HG03039 (cell line): ENCODE measurements at regions not wholly inside any gene's neighbourhood (a gene's known extent, or its start where the extent isn't known, plus 50 kb on each side); places are given as distances from the start of the nearest gene placed in this dataset.

Source experiments
- ATAC-seq: cut with Tn5 transposase; IDR thresholded peaks from one replicate; pipeline ENCODE4 v1.9.1; 2021; ENCODE audit warnings: mild to moderate bottlenecking, moderate library complexity; ENCODE audit not compliant: unreplicated experiment

- ATAC-seq: no peak
These were observed 702.4 kb upstream of the LRRC4C start for GRCh38 chr11:42161886-42162285.

- ATAC-seq: no peak
These were observed 709.7 kb upstream of the LRRC4C start for GRCh38 chr11:42169191-42169590.

- no peak for ATAC-seq
These were observed 711.1 kb upstream of the LRRC4C start for GRCh38 chr11:42170601-42171000.

GRCh38 chr11:42171046-42171445, 711.6 kb upstream of the LRRC4C start:
- no peak for ATAC-seq

- no peak for ATAC-seq
These were observed 713.0 kb upstream of the LRRC4C start for GRCh38 chr11:42172441-42172840.

- ATAC-seq: no peak
These were observed 715.8 kb upstream of the LRRC4C start for GRCh38 chr11:42175203-42175602.

GRCh38 chr11:42179216-42179615, 719.8 kb upstream of the LRRC4C start:
- ATAC-seq: no peak

- ATAC-seq: no peak
These were observed 736.0 kb upstream of the LRRC4C start for GRCh38 chr11:42195289-42196013.

- ATAC-seq: no peak
These were observed 740.9 kb upstream of the LRRC4C start for GRCh38 chr11:42200311-42200710.

- ATAC-seq: no peak
These were observed 742.2 kb upstream of the LRRC4C start for GRCh38 chr11:42201603-42202148.

- no peak for ATAC-seq
These were observed 746.1 kb upstream of the LRRC4C start for GRCh38 chr11:42205518-42205917.

GRCh38 chr11:42225664-42226063, 766.2 kb upstream of the LRRC4C start:
- no peak for ATAC-seq

GRCh38 chr11:42232673-42233072, 773.2 kb upstream of the LRRC4C start:
- ATAC-seq: no peak

GRCh38 chr11:42234451-42234951, 775.0 kb upstream of the LRRC4C start:
- no peak for ATAC-seq

GRCh38 chr11:42237701-42238235, 778.3 kb upstream of the LRRC4C start:
- no peak for ATAC-seq

- ATAC-seq: no peak
These were observed 779.7 kb upstream of the LRRC4C start for GRCh38 chr11:42239188-42239587.

- no peak for ATAC-seq
These were observed 783.9 kb upstream of the LRRC4C start for GRCh38 chr11:42243385-42243784.

GRCh38 chr11:42244376-42244775, 784.9 kb upstream of the LRRC4C start:
- no peak for ATAC-seq

GRCh38 chr11:42249401-42249800, 789.9 kb upstream of the LRRC4C start:
- ATAC-seq: no peak

- ATAC-seq: no peak
These were observed 790.5 kb upstream of the LRRC4C start for GRCh38 chr11:42249956-42250355.

- no peak for ATAC-seq
These were observed 792.5 kb upstream of the LRRC4C start for GRCh38 chr11:42251984-42252383.

- no peak for ATAC-seq
These were observed 793.7 kb upstream of the LRRC4C start for GRCh38 chr11:42253156-42253555.
